ENCODE measurements at regions not wholly inside any gene's neighbourhood (a gene's known extent, or its start where the extent isn't known, plus 50 kb on each side); places are given as distances from the start of the nearest gene placed in this dataset.
A peak's percentile ranks its signal among the peaks of the same experiment; 100 is the strongest.

DNA sequence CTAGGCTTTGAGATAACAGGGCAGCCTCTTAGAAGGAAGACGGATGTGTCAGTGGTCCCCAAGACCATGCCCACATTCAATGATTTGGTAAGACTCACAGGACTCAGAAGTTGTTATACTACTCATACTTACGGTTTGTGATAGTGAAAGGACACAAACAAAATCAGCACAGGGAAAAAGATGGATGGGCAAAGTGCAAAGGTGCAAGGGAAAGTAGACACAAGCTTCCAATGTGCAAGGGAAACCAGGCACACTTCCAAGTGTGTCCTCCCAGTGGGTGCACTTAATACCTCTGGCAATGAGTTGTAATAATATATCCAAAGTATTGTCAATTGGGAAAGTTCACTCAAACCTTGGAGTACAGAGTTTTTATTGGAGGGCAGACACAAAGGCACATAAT, 53.8 kb upstream of the VCX start:
- DNase-seq: no peak

DNA sequence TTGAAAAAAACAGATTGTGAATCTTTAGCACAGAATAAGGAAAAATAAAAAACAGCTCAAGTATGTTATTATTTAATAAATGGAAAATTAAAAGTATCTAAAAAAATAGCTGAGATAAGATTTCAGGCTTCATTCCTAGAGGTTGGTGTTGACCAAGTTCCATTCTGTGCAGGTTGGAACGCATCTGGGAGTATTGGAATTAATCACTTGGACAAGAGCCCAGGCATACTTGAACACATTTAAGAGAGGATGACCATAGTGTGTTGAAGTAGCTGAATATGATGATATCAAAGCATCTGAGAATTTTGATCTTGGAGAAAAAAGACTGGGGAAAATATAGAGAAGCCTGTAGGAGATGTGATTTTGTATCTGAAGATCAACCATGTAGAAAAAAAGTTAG, 54.6 kb upstream of the VCX start:
- DNase-seq: no peak

DNA sequence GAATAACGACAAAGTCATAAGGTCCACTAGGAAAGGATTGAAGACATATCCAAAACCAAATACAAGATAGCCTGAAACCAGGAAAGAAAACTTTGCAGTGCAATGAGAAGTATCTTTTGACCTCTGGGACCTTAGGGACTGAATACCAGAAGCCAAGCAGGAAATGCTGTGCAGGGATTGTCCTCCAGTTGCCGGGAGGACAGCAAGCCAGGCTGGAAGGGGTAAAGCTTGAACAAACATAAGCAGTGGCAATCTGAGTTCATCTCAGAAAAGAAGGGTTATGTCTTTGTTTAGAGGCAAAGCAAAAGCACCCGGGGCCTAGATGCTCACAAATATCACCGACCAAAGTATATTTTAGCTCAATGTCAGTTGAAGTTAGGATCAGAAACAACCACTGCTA, 55.3 kb upstream of the VCX start:
- no peak for DNase-seq

DNA sequence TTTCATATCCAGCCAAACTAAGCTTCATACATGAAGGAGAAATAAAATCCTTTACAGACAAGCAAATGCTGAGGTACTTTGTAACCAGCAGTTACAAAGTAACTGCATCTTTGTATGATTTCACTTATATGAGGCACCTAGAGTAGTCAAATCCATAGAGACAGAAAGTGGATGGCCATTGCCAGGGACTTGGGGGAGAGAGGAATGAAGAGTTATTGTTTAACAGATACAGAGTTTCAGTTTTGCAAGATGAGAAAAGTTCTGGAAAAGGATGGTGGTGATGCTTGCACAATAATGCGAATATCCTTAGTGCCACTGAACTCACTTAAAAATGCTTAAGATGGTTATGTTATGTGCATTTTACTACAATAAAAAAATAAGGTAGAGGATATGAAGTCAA, 58.4 kb upstream of the VCX start:
- no peak for DNase-seq

DNA sequence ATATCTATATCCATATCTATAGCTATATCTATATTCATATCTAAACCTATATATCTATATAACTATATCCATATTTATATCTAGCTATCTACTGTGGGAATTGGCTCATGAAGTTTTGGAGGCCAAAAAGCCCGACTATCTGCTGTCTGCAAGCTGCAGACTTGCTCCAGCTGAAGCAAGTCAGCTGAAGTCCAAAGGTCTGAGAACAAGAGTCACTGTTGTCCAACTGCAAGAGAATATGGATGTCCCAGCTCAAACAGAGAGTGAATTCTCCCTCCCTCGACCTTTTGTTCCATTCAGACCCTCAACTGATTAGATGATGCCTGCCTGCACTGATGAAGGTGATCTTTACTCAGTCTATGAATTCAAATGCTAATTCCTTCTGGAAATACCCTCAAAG, 63.3 kb upstream of the VCX start:
- DNase-seq: no peak

DNA sequence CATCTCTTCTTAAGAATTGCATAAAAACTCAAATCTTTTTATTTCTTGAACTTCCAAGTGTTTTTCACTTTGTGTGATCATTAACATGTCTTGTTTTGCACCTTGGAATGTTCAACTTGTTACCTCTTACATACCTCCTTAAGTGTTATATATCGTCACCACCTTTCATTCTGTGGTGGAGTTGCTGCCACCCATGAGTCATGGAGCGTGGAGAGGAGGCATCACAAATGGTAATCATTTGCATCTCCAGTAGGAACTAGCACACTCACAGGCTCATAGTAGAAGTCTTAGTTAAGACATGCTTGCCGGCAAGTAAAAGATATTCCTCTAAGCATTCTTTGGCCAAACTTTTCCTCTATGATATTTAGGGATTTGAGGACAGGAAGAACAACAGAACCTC, 67.0 kb upstream of the VCX start:
- no peak for DNase-seq

DNA sequence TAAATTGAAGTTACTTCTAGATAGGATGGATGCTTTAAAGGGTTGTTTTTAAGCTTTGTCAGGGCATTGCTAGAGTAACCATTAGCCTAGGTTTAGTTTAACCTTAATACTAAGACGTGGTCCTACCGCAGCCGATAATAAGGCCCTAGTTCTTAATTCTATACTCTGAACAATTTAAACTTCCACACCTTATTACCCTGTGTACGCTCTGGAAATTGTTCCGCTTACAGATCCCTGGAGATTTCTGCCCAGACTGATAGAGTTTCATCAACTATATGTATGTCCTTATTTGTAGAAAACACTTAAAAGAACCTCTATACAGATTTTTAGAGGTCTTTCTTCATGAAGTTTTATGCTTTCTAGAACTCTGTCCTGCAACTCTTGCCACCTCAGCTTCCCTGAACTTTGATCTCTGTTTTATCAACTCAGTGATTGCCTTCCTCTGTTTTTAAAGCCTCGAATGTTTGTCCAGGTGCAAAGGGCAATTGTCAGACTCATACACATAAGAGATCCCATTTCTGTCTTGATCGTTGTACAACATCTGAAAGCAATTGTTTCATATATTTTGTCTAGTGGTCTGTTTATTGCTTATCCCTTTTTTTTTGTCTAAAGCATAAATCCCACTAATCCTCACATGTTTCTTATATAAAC, 71.1 kb upstream of the VCX start:
- DNase-seq: peak; percentile 36

DNA sequence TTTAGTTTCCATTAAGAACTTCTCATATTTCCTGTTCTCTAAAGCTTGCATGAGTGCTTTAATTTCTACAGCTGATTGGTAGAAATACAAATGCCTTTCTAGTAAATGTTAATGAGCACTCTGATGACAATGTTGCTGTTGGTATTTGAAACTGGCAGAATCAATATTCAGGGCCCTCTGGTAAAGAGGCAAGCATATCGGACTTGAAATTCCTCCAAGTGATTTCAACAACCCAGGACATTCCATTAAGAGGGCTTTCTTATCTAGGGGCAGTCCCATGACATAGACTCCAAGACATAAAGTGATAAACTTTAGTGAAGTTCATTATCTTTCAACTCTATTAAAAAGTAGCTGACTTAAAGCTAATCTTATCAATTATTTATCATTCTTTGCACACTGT, 83.1 kb upstream of the VCX start:
- DNase-seq: no peak

DNA sequence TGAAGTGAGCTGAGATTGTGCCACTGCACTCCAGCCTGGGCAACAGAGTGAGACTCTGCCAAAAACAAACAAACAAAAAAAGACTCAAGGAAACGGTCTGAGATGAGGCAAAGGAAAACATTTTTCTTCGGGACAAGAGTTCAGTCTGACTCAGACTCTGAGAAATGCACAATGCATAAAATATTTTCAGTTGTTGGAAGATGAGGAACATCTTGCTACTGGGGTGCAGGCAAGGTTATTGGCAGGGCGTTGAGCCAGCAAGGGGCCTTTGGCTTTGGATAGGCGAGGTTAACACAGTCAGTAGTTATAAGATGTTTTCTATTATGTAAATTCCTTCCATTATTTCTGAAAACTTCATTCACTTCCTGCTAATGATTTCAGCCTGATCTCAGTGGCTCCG, 96.1 kb upstream of the VCX start:
- no peak for DNase-seq

DNA sequence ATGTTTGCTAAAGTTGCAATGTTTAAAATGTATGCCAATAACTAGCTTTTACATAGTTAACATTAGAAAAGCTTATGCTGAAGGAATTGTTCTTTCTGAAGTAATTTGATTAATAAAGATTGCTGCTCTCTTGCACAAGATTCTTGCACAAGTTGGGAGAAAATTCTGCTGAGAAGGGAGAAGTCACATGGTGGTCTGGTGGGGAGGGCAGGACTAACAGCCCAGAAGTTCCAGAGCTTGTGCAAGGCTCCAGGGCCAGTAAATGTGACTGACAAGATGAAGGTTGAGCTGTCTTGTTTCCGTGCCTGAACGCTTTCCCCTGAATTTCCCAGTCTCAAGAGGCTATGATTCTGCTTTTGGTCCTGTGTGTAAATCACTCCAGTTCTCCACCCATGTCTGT, 112.9 kb upstream of the VCX start:
- no peak for DNase-seq

DNA sequence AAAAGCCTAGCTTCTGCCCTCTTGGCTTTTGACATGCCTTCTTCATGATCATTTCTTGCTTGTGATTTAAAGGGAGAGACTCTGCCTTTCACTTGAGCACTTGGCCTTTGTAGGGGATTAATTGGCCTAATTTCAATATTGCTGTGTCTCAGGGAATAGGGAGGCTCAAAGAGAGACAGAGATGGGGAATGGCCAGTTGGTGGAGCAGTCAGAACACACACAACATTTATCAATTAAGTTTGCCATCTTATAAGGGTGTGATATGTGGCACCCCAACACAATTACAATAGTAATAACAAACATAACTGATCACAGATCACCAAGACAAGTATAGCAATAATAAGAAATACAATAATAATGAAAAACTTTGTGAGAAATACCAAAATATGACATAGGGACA, 122.5 kb upstream of the VCX start:
- no peak for DNase-seq

DNA sequence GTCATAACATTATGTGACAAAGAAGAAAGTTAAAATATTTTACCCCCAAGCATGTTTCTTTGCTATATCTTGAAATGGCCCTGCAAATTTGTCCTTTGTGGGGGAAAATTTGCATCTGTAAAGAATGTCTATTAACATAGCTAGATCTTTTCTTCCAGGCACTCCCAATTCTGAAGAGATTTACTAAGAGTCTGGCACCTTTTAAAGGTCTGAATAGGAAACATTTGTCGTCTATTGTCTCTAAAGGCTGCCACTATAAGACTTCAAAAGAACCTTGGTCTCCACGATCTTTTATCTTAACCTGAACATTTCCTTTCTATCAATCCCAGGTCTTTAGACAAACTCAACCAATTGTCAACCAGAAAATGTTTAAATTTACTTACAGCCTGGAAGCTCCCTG, 128.6 kb upstream of the VCX start:
- DNase-seq: no peak

DNA sequence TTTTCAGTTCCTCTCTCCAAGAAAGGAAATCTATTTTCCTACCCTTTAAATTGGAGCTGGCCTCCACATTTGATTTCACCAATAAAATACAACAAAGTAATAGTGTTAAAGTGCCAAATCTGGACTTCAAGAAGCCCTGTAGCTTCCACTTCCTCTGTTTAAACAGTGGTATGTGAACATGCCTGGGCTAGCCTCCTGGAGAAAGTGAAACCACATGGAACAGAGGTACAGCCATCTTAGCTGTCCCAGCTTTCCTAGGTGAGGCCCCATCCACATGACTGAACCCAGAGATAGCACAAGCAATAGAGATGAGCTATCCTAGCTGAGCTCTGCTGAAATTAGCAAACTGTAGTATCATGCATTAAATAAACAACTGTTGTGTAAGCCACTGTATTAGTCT, 131.8 kb upstream of the VCX start:
- no peak for DNase-seq

DNA sequence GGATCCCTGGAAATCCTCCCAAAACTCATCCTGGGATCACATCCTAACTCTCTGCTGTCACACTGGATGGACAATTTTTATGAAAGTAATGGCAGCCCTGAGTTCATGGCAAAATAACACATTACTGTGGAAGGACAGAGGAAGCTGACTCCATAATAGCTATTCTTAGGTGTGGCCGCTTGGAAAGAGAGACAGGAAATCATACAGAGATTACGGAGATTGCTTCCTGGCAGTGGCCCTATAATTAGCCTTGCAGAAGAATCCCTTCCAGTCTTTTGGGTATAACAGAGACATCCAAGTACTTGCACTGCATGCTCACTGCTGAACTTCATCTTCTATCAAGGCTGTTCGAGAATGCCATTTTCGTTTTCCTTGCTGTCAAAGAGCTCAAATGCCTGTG, 133.1 kb upstream of the VCX start:
- DNase-seq: no peak

DNA sequence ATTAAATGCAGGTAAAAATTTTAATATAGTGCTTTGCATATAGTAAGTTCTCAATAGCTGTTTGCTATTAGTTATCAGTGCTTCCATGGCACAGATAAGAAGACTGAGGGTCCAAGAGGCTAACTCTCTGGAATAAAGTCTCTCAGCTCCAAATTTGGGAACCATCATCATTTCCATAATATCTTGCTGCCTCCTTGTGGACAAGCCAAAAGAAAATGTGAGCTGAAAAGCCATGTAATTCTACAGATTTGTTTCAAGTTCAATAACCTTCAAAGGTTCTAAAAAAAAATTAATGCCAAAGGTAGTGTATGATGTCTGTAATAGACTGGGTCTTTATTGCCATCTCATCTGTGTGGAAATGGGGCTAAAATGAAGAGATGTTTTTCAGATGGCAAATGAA, 136.9 kb upstream of the VCX start:
- DNase-seq: no peak

DNA sequence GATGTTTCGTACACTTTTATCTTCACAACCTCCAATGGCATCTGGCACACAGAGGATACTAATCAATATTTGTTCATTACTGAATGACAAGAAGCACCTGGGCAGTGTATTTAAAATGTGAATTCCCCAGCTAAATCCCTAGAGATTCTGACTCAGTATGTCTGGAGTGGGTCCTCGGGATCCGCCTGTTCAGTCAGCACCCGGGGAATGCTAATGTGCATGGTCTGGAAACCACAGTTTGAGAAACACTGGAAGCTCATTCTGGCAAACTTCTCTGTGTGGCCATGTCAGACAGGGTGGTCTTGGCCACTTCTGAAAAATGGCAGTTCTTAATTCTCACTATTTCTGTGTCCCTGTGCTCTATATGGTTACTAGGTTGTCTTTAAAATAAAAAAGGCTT, 138.8 kb upstream of the VCX start:
- no peak for DNase-seq

DNA sequence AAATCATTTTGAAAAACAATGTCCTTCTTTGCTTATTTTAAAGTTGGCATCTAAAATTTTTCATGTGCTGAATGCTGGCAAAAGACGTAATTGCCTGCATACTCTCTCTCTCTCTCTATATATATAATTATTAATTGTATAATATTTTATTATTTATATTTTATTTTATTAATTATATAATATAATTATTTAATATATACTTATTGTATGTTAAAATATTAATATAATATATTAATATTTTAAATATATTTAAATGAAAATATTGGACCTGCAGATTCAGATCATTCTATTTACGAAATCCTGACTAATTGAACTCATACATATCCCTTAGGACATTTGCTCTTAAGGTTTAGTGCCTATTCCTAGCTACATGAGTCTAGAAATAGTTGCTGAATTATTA, 144.7 kb upstream of the VCX start:
- DNase-seq: no peak

DNA sequence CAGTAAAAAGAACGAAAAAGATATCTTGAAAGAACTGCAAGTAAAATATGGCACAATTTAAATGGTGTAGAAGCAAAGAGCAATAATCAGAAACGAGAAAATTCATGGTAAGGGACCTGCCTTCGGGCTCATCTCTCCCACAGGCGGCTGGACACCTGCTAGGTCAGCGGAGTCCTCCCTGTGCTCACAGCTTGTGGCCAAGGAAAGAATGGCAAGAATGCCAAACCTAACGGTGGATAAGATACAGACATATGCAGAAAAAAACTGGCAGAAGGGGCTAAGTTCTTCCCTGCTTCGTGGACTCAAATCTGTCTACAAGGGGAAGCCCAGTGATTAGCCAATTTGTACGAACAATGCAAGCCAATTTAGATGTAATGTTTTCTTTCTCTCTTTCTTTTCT, 152.1 kb upstream of the VCX start:
- no peak for DNase-seq

DNA sequence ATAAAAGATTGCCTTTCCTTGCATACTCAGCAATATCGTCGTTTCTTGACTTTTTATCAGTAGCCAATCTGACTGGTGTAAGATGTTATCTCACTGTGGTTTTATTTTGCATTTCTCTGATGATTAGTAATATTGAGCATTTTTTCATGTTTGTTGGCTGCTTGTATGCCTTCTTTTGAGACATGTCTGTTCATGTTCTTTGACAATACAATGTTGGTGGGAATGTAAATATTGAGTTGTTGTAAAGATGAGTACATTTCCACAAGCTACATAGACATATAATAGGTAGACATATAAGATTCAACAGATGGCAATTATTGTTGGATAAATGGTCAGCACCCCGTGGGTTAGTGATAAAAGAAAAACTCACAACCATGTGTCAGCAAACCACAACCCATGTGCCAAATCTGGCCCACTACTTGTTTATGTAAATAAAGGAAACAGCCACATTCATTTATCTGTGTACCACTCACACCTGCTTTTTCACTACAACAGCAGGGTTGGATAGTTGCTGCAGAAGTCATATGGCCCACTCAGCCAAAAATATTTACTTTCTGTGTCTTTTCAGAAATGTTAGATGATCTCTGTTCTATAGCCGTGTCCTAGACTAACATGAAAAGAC, 153.1 kb upstream of the VCX start:
- peak; percentile 22 for DNase-seq

DNA sequence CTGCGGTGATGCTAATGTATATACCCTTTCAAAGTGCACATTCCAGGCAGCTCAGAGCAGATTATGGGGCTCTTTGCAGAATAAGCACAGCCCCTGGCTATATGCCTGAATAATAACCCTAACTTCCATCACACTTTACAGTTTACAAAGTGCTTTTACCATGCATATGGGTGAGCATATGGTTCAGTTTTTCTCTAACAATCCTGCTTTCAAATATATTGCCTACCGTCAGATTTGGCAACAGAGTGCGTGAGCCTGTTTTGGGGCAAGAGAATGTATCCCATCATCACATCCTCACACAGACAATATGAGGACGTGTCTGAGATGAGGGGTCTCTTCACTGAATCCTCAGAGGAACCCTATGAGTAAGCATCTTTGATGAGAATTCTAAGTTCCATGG, 162.8 kb upstream of the VCX start:
- no peak for DNase-seq

DNA sequence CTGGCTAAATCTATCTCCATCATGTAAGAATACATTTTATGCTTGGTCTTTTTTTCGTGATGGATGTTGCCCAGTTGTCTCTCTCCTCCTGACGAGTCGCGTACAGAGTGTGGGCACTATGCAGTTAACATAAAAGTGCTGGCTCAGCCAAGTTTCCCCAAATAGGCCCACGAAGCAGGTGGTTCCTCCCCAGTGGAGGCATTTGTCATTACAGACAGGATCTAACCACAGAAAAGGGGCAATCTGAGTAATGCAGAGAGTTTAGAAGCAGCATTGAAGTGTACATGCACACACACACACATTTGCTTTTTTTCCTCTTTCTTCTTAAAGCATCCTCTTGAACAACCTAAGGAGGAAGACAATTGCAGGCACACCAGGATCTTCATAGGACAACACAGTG, 188.7 kb upstream of the VCX start:
- DNase-seq: no peak

DNA sequence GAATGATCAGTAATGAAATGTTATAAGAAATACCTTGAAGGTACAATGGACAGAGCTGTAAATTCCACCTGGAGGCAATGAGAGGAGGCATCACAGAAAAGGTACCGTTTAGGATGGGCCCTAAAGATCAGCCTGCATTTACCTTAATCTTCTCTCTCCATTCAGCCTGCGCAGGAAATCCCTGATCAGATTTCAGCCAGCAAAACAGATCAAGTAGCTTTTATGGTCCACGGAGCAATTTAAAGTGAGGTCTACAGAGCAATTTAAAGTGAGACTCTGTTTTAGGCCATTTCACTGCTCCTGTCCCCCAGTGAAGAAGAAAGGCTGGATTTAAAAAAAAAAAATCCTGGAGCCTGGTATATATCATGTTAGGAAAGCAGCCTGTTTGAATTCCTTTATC, 195.1 kb upstream of the VCX start:
- DNase-seq: peak; percentile 43

DNA sequence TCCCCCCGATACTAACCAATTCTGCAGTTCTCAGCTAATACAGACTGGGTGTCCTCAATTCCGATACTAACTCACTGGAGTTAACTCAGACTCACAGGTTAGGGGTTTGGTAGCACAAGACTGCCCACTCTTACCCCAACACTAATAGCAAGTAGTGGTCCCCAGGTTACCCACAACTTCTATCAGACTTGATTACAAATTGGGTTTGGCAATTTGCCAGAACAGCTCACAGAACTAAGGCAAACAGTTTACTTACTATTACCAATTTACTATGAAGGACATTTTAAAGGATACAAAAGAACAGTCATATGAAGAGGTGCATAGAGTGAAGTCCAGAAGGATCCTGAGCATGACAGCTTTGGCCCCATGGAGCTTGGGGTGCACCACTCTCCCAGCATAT, 201.8 kb upstream of the VCX start:
- DNase-seq: no peak

DNA sequence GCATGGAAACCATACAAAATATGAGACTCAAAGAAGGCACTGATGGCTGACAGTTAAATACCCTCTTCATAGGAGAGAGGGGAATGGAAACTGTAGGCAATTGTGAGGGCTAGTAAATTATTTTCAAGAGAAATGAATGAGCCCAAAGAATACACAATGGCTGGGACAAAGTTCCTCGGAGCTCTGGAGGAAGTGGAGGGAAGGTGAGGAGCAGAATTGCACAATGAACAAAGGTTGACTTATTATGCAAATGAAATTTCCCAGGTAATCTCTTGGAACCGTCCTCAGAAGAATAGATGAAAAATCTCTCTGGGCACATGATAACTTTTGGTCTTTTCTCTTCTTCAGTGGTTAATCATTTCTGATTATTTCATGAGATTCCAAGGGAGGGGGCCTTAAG, 202.6 kb upstream of the VCX start:
- DNase-seq: no peak

DNA sequence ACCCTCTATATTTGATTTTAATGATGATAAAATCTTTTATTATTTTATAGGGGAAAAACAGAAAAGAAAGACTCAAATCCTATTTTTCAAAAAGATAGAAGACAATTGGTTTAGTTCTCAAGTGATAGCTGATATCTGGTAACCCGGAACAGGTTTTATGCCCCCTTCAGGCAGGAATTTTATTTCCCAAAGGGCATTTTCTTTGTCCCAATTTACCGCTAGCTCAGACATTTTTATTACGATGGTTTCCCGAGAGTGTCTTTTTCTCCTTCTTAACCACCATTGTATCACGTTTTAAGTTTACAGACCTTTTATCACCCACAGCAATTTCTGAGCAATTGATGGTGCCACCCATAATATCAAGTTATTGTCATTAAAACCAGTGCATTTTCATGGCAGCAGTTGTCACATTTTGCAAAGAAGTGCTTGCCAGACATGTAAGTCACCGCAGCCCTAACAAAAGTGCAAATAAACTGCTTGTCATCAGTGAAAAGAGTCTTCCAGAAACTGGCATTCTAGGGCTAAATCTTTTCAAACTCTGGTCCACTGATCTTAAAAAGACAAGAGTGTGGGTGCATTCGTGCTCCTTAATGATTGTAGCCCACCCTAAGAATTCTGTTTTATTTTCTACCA, 204.8 kb upstream of the VCX start:
- no peak for DNase-seq
